Panc1 (cell line): ENCODE measurements at regions not wholly inside any gene's neighbourhood (a gene's known extent, or its start where the extent isn't known, plus 50 kb on each side); places are given as distances from the start of the nearest gene placed in this dataset.

Source experiments
- ATAC-seq: fragments of 200-7000 bp; cut with Tn5 transposase; 2 replicates; pipeline ENCODE4 v1.9.1; 2020; ENCODE audit warnings: mild to moderate bottlenecking, moderate library complexity
- BruUV-seq: library from RNA; stranded (reverse); fragments of 400-500 nt; replicated peaks from 2 replicates; lab custom pipeline; 2021; lab: Mats Ljungman, UMichigan
- CTCF ChIA-PET: fragments of 300-600 bp; sonication (Branson Sonifier 250); formaldehyde crosslinking; loops from one replicate; lab custom pipeline; 2022; ENCODE audit warnings: antibody characterized with exemption; lab: Charles Lee
- POLR2A ChIA-PET: fragments of 300-600 bp; sonication (Branson Sonifier 250); formaldehyde crosslinking; loops from one replicate; lab custom pipeline; 2022; ENCODE audit warnings: antibody characterized with exemption; lab: Charles Lee
- DNase-seq: peaks from one replicate; pipeline ENCODE4 v3.0.0-alpha.2; 2010; ENCODE audit warnings: low read depth, low spot score
- H3K27ac ChIP-seq: 2 replicates; pipeline ENCODE4 v1.5.1; 2011; ENCODE audit warnings: mild to moderate bottlenecking, low read length, inconsistent platforms
- H3K27me3 ChIP-seq: fragments of 200-500 bp; sonication (Bioruptor generic); 2 replicates; pipeline ENCODE4 v1.6.0; 2014; ENCODE audit warnings: low read length, inconsistent platforms; ENCODE audit not compliant: control insufficient read depth, insufficient read depth
- H3K36me3 ChIP-seq: fragments of 200-500 bp; sonication (Bioruptor generic); 2 replicates; pipeline ENCODE4 v1.5.1; 2014; ENCODE audit warnings: inconsistent platforms, mild to moderate bottlenecking, low read length, moderate library complexity; ENCODE audit not compliant: control insufficient read depth, insufficient read depth
- H3K4me1 ChIP-seq: 2 replicates; pipeline ENCODE4 v1.5.1; 2011; ENCODE audit warnings: inconsistent platforms, mild to moderate bottlenecking, low read length, moderate library complexity; ENCODE audit not compliant: control insufficient read depth, insufficient read depth
- H3K4me3 ChIP-seq, 2 experiments: 2 replicates each; pipeline ENCODE4 v1.5.1; 2011 to 2012; ENCODE audit warnings: low read depth in 2 of 2, low read length in 2 of 2, mild to moderate bottlenecking in 2 of 2, inconsistent platforms in 1 of 2, moderate library complexity in 1 of 2
- H3K9me3 ChIP-seq: fragments of 200-500 bp; sonication (Bioruptor generic); 2 replicates; pipeline ENCODE4 v1.5.1; 2014; ENCODE audit warnings: low read depth, mild to moderate bottlenecking, inconsistent platforms, low read length, moderate library complexity; ENCODE audit not compliant: control insufficient read depth, insufficient read depth
- POLR2AphosphoS5 ChIP-seq: IDR thresholded peaks from 2 replicates; pipeline ENCODE4 v1.6.1; 2012; ENCODE audit warnings: mild to moderate bottlenecking, low read depth, low read length, moderate library complexity
- REST ChIP-seq, 2 experiments: IDR thresholded peaks; 2 replicates each; pipeline ENCODE4 v1.6.1; 2011 to 2012; ENCODE audit warnings: low read depth in 2 of 2, control low read depth in 1 of 2, low read length in 1 of 2, mild to moderate bottlenecking in 1 of 2, moderate library complexity in 1 of 2; ENCODE audit not compliant: insufficient read depth in 1 of 2
- SIN3A ChIP-seq: IDR thresholded peaks from 2 replicates; pipeline ENCODE4 v1.6.1; 2012; ENCODE audit warnings: low read depth, mild to moderate bottlenecking, low read length, moderate library complexity, borderline replicate concordance; ENCODE audit not compliant: insufficient read depth
- TCF7L2 ChIP-seq: IDR thresholded peaks from 2 replicates; pipeline ENCODE4 v1.6.1; 2011; ENCODE audit warnings: mild to moderate bottlenecking, low read depth, low read length, inconsistent platforms
- in situ Hi-C: cut with HindIII; loops from 2 replicates; pipeline ENCODE4 v1.10.0; 2016; ENCODE audit warnings: low sequenced_read_pairs, low pct_unique_long_range_greater_than_20kb
- intact Hi-C: fragments of 100-400 bp; cut with micrococcal nuclease; formaldehyde crosslinking; loops from one replicate; pipeline ENCODE4 v1.10.0; 2022; ENCODE audit not compliant: unreplicated experiment
- TF ChIP-seq, protein P1 (sequence below): fragments of 450-650 bp; IDR thresholded peaks from 2 replicates; pipeline ENCODE4 v1.5.1; 2017; ENCODE audit warnings: mild to moderate bottlenecking

DNA sequence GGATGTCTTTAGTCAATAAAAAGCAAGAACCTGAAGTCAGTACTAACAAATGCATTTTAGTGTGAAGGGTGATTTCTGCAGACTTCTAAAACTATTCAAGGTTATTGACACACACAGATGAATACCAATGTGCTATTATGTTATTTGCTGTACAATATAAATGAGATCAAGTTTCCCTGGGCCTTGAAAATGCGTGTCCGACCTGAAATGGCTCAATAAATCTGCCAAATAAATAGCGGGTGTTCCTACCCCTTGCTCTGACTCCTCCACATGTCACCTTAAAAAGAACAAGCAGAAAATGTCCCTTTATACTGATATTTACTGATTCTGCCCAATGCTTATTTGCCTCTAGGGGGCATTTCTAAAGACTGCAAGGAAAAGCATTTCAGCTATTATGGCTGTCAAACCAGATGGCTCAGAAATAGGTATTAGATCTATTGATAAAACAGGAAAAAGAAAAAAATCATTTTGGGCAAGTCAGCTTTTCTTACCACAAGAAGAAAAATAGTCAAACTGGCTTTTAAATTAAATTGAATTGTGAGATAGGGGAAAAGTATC lies 367.3 kb upstream of the KITLG start:
- Histone ChIP-seq H3K36me3 (no peaks in the 10 kb centered on the region), H3K27ac (no peak overlapping the region), H3K9me3 (no peaks in the 10 kb centered on the region), H3K4me1 (no peaks in the 10 kb centered on the region; the same call in 1 of the 2 replicates), H3K27me3 (no peaks in the 10 kb centered on the region), H3K4me3 (no peak overlapping the region)
- no peak for TF ChIP-seq SIN3A
- TF ChIP-seq, protein P1, sequence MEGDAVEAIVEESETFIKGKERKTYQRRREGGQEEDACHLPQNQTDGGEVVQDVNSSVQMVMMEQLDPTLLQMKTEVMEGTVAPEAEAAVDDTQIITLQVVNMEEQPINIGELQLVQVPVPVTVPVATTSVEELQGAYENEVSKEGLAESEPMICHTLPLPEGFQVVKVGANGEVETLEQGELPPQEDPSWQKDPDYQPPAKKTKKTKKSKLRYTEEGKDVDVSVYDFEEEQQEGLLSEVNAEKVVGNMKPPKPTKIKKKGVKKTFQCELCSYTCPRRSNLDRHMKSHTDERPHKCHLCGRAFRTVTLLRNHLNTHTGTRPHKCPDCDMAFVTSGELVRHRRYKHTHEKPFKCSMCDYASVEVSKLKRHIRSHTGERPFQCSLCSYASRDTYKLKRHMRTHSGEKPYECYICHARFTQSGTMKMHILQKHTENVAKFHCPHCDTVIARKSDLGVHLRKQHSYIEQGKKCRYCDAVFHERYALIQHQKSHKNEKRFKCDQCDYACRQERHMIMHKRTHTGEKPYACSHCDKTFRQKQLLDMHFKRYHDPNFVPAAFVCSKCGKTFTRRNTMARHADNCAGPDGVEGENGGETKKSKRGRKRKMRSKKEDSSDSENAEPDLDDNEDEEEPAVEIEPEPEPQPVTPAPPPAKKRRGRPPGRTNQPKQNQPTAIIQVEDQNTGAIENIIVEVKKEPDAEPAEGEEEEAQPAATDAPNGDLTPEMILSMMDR, result no peak; the same call in 1 of the 2 replicates
- no peak for TF ChIP-seq POLR2AphosphoS5
- no peak for TF ChIP-seq TCF7L2
- TF ChIP-seq REST (IDR thresholded peaks at IDR 0.05; ENCODE audit: insufficient read depth in 1 of 2, low read depth in 2 of 2, low read length in 1 of 2), result no peak
- no peak for ATAC-seq
- CTCF ChIA-PET, result no interaction called here
- DNase-seq, result no peak
- POLR2A ChIA-PET, result no interaction called here
- BruUV-seq, result no TSS peak
- intact Hi-C loops, result no loop called here
- in situ Hi-C loops, result no loop called here

DNA sequence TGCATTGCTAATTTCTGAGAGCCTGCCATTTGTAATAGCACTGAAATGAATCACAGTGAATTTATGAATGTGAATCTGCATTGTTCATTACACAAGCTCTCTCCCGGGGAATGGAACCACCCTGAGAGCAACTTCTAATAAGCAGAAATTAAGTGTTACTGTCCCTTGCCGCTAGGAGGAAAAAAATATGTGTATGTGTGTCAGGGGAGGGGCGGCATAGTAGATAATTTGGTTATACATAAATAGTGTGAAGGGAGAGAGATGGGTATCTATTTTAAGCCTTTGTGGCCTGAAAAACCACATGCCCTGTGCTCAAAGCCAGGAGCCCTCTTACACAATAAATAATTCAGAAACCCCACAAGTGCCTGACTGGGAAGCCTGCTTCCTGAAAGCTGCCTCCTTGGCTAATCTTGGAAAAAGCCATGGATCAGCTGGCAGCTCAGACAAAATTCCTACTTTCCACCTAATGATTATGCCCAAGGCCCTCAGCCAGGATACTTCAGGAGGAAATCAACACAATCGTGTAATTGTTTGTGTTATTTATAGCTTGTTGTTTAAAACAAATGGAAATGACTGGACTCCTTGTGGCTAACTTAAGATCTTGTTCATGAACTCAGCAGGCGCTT lies 366.2 kb upstream of the KITLG start:
- Histone ChIP-seq H3K9me3 (no peaks in the 10 kb centered on the region), H3K4me1 (no peaks in the 10 kb centered on the region; the same call in 1 of the 2 replicates), H3K27me3 (no peaks in the 10 kb centered on the region), H3K27ac (no peak overlapping the region), H3K36me3 (no peaks in the 10 kb centered on the region), H3K4me3 (no peak overlapping the region)
- CTCF ChIA-PET, result no interaction called here
- intact Hi-C loops (no loop called here), in situ Hi-C loops (no loop called here)
- POLR2A ChIA-PET, result no interaction called here
- no peak for DNase-seq
- no peak for TF ChIP-seq SIN3A
- no TSS peak for BruUV-seq
- no peak for ATAC-seq
